Gastrocnemius medialis (tissue), 4 donors: ENCODE measurements at regions not wholly inside any gene's neighbourhood (a gene's known extent, or its start where the extent isn't known, plus 50 kb on each side); places are given as distances from the start of the nearest gene placed in this dataset.
"Not testable (repeated sequence)": the region's sequence is repeated elsewhere in the genome, so short reads cannot be mapped to it uniquely, and the experiment has no call there.

Source experiments
- POLR2A ChIP-seq, 2 donors: fragments of 450-650 bp; IDR thresholded peaks; one replicate each; pipeline ENCODE4 v1.6.1; 2017; ENCODE audit warnings: antibody characterized with exemption in 2 of 2, mild to moderate bottlenecking in 2 of 2, moderate library complexity in 2 of 2
- TF ChIP-seq, protein P1 (sequence below), 5 experiments: fragments of 450-650 bp in 3 of 5; fragments of 200-600 bp in 2 of 5; sonication (generic) in 2 of 5; IDR thresholded peaks in 4 of 5; conservative IDR thresholded peaks in 1 of 5; 1 replicate in 4 of 5; 2 replicates in 1 of 5; pipeline ENCODE4 v1.5.1; 2016 to 2019; ENCODE audit warnings: antibody characterized with exemption in 5 of 5, mild to moderate bottlenecking in 3 of 5, moderate library complexity in 3 of 5

DNA sequence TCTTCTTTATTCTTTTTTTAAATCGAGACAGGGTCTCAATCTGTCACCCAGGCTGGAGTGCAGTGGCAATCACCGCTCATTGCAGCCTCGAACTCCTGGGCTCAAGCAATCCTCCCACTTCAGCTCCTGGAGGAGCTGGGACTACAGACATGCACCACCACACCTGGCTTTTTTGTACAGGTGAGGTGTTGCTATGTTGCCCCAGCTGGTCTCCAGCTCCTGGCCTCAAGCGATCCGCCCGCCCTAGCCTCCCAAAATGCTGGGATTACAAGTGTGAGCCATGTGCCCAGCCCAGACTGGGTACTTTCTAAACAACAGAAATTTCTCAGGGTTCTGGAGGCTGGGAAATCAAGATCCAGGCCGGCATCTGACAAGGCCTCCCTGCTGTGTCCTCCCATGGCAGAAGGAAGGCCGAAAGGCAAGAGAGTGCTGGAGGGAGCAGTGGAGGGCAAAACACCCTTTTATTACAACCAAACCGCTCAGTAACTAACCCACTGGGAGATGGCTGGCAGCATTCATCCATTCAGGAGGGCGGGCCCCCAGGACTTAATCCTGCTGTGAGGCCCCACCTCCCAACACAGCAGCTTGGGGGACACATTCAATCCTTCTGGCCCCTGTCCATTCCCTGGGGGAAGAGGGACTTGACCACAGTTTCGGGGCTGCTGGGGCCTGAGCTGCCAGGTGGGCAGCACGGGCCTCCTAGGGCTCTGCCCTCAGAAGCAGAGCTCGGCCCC lies 76.6 kb downstream of the KCNJ18 start:
- TF ChIP-seq, protein P1, sequence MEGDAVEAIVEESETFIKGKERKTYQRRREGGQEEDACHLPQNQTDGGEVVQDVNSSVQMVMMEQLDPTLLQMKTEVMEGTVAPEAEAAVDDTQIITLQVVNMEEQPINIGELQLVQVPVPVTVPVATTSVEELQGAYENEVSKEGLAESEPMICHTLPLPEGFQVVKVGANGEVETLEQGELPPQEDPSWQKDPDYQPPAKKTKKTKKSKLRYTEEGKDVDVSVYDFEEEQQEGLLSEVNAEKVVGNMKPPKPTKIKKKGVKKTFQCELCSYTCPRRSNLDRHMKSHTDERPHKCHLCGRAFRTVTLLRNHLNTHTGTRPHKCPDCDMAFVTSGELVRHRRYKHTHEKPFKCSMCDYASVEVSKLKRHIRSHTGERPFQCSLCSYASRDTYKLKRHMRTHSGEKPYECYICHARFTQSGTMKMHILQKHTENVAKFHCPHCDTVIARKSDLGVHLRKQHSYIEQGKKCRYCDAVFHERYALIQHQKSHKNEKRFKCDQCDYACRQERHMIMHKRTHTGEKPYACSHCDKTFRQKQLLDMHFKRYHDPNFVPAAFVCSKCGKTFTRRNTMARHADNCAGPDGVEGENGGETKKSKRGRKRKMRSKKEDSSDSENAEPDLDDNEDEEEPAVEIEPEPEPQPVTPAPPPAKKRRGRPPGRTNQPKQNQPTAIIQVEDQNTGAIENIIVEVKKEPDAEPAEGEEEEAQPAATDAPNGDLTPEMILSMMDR (IDR thresholded peaks at IDR 0.05 in 4 of 5, conservative IDR thresholded peaks at IDR 0.05 in 1 of 5): not testable (repeated sequence)
- TF ChIP-seq POLR2A (IDR thresholded peaks at IDR 0.05): not testable (repeated sequence)
